CD4-positive, alpha-beta T cell (primary cell): ENCODE measurements at regions not wholly inside any gene's neighbourhood (a gene's known extent, or its start where the extent isn't known, plus 50 kb on each side); places are given as distances from the start of the nearest gene placed in this dataset.

Experiments used
- ATAC-seq: fragments of 200-7000 bp; cut with Tn5 transposase; one replicate; pipeline ENCODE4 v1.10.0; 2022; ENCODE audit warnings: mild to moderate bottlenecking; ENCODE audit not compliant: poor library complexity
- CTCF ChIA-PET: fragments of 350-600 bp; sonication (Branson Sonifier 250); formaldehyde crosslinking; loops from one replicate; lab custom pipeline; 2021; ENCODE audit warnings: antibody characterized with exemption, inconsistent platforms; lab: Charles Lee
- POLR2A ChIA-PET: fragments of 350-600 bp; sonication (Branson Sonifier 250); formaldehyde crosslinking; loops from one replicate; lab custom pipeline; 2021; ENCODE audit warnings: antibody characterized with exemption, inconsistent platforms; lab: Charles Lee
- DNase-seq, 14 experiments: peaks; one replicate each; pipeline ENCODE4 v3.0.0-alpha.2; 2013 to 2020; ENCODE audit warnings: mixed read lengths in 2 of 14
- H3K27ac ChIP-seq, 2 donors: one replicate each; pipeline versions ENCODE4 v1.5.1 to v1.7.0; 2013; ENCODE audit warnings: low read length in 2 of 2, low read depth in 1 of 2, mild to moderate bottlenecking in 1 of 2
- H3K27me3 ChIP-seq, 2 experiments: 1 replicate in 1 of 2; 2 replicates in 1 of 2; pipeline versions ENCODE4 v1.6.1 to v1.7.0; 2013; ENCODE audit warnings: low read length in 2 of 2, control low read depth in 1 of 2, mild to moderate bottlenecking in 1 of 2, moderate library complexity in 1 of 2; ENCODE audit not compliant: insufficient read depth in 2 of 2, control insufficient read depth in 1 of 2
- H3K36me3 ChIP-seq: one replicate; pipeline ENCODE4 v1.6.1; 2013; ENCODE audit warnings: low read length, control low read depth; ENCODE audit not compliant: insufficient read depth
- H3K4me1 ChIP-seq: one replicate; pipeline ENCODE4 v1.6.1; 2013; ENCODE audit warnings: low read length, control low read depth; ENCODE audit not compliant: insufficient read depth
- H3K4me3 ChIP-seq: one replicate; pipeline ENCODE4 v1.5.1; 2013; ENCODE audit warnings: mild to moderate bottlenecking, low read length, moderate library complexity
- H3K9me3 ChIP-seq, 2 experiments: 1 replicate in 1 of 2; 2 replicates in 1 of 2; pipeline versions ENCODE4 v1.6.1 to v1.7.0; 2013; ENCODE audit warnings: low read length in 2 of 2, mild to moderate bottlenecking in 2 of 2, control low read depth in 1 of 2, moderate library complexity in 1 of 2; ENCODE audit not compliant: control insufficient read depth in 1 of 2, insufficient read depth in 1 of 2
- H3K27ac Mint-ChIP-seq: one replicate; pipeline ENCODE4 v1.8.0; 2020; ENCODE audit warnings: mixed read lengths
- H3K27me3 Mint-ChIP-seq: one replicate; pipeline ENCODE4 v1.8.0; 2021; ENCODE audit warnings: mixed read lengths
- H3K36me3 Mint-ChIP-seq: one replicate; pipeline ENCODE4 v1.8.0; 2021; ENCODE audit warnings: low read depth, mixed read lengths
- H3K4me1 Mint-ChIP-seq: one replicate; pipeline ENCODE4 v1.8.0; 2021; ENCODE audit warnings: low read depth, mixed read lengths
- H3K4me3 Mint-ChIP-seq: one replicate; pipeline ENCODE4 v1.8.0; 2020; ENCODE audit warnings: mild to moderate bottlenecking, mixed read lengths
- H3K9me3 Mint-ChIP-seq: one replicate; pipeline ENCODE4 v1.8.0; 2020; ENCODE audit warnings: mixed read lengths
- intact Hi-C, 2 experiments: fragments of 100-400 bp; cut with DNase I in 1 of 2; cut with micrococcal nuclease in 1 of 2; formaldehyde crosslinking; loops; one replicate each; pipeline versions ENCODE4 v1.15.1 to v1.9.0; 2023 to 2025; cut with DNase I, micrococcal nuclease
- TF ChIP-seq, protein P1 (sequence below): fragments of 200-600 bp; IDR thresholded peaks from one replicate; pipeline ENCODE4 v1.8.0; 2022; ENCODE audit warnings: antibody characterized with exemption, mild to moderate bottlenecking

DNA sequence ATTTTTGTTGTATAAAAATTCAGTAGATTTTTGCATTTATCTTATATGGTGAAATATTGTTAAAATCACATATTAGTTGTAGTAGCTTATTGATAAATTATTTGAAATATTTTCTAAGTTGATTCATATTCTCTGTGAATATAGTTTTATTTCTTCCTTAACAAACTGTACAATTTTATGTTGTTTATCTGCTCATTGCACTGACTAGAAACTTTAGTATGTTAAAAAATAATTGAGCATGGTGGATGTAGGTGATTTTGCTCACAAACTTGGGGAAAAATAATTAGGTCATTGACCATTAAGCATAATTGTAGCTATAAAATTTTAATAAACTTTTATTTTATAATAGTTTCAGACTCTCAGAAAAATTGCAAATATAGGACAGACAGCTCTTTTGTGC lies 1445.3 kb upstream of the MIR17HG start:
- TF ChIP-seq, protein P1, sequence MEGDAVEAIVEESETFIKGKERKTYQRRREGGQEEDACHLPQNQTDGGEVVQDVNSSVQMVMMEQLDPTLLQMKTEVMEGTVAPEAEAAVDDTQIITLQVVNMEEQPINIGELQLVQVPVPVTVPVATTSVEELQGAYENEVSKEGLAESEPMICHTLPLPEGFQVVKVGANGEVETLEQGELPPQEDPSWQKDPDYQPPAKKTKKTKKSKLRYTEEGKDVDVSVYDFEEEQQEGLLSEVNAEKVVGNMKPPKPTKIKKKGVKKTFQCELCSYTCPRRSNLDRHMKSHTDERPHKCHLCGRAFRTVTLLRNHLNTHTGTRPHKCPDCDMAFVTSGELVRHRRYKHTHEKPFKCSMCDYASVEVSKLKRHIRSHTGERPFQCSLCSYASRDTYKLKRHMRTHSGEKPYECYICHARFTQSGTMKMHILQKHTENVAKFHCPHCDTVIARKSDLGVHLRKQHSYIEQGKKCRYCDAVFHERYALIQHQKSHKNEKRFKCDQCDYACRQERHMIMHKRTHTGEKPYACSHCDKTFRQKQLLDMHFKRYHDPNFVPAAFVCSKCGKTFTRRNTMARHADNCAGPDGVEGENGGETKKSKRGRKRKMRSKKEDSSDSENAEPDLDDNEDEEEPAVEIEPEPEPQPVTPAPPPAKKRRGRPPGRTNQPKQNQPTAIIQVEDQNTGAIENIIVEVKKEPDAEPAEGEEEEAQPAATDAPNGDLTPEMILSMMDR = no peak
- Histone ChIP-seq H3K36me3 (no peaks in the 10 kb centered on the region), H3K27ac (no peak overlapping the region), H3K27me3 (no peaks in the 10 kb centered on the region), H3K4me1 (no peaks in the 10 kb centered on the region), H3K4me3 (no peak overlapping the region), H3K9me3 (peaks cover 0 to 4% of the 10 kb centered on the region in 2 experiments)
- no peak for DNase-seq
- H3K27me3 Mint-ChIP-seq = no peaks in the 10 kb centered on the region
- no peak overlapping the region for H3K27ac Mint-ChIP-seq
- no peak overlapping the region for H3K4me3 Mint-ChIP-seq
- intact Hi-C loops = no loop called here
- H3K9me3 Mint-ChIP-seq = peaks cover 2% of the 10 kb centered on the region
- H3K36me3 Mint-ChIP-seq = no peaks in the 10 kb centered on the region
- CTCF ChIA-PET = no interaction called here
- ATAC-seq = no peak
- no peaks in the 10 kb centered on the region for H3K4me1 Mint-ChIP-seq
- POLR2A ChIA-PET = no interaction called here

GRCh38 chr13:89903115-89903514 lies 1444.4 kb upstream of the MIR17HG start:
- no peak overlapping the region for H3K27ac ChIP-seq
- ChIA-PET CTCF (no interaction called here), POLR2A (no interaction called here)
- intact Hi-C loops = no loop called here
- H3K4me1 ChIP-seq = no peaks in the 10 kb centered on the region
- no peaks in the 10 kb centered on the region for H3K27me3 ChIP-seq
- H3K4me3 ChIP-seq = no peak overlapping the region
- Mint-ChIP-seq H3K9me3 (peaks cover 2% of the 10 kb centered on the region), H3K27me3 (no peaks in the 10 kb centered on the region), H3K27ac (no peak overlapping the region), H3K4me1 (no peaks in the 10 kb centered on the region), H3K36me3 (no peaks in the 10 kb centered on the region), H3K4me3 (no peak overlapping the region)
- TF ChIP-seq, protein P1 = no peak
- H3K36me3 ChIP-seq = no peaks in the 10 kb centered on the region
- no peak for DNase-seq
- peaks cover 0 to 4% of the 10 kb centered on the region in 2 experiments for H3K9me3 ChIP-seq
- no peak for ATAC-seq

DNA sequence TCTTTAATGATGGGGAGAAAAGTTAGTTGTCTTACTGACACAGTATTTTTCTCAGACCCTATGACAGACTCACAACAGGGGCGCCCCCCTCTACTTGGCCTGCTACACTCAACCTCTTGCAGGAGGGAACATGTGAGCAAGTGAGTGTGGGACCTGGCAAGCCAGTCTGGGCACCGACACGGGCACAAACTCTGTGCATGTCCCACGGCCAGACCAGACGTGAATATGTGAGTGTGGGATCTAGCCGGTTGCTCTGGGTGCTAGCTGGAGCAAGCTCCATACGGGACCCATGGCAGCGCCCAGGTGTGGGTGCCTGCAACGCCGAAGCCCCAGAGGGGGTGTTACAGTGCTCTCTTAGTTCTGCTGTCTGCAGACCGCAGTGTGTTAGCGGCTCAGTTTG lies 1437.3 kb upstream of the MIR17HG start:
- DNase-seq = no peak
- intact Hi-C loops = no loop called here
- no peak overlapping the region for H3K4me3 Mint-ChIP-seq

More for the DNA sequence above, 1437.3 kb upstream of the MIR17HG start:
- H3K9me3 ChIP-seq = peaks cover 0 to 5% of the 10 kb centered on the region in 2 experiments
- CTCF ChIA-PET = no interaction called here
- H3K4me3 ChIP-seq = no peak overlapping the region
- Mint-ChIP-seq H3K9me3 (peaks cover 2% of the 10 kb centered on the region), H3K36me3 (no peaks in the 10 kb centered on the region), H3K27ac (no peak overlapping the region), H3K4me1 (no peaks in the 10 kb centered on the region), H3K27me3 (no peaks in the 10 kb centered on the region)
- no peaks in the 10 kb centered on the region for H3K4me1 ChIP-seq
- H3K27ac ChIP-seq = no peak overlapping the region
- H3K36me3 ChIP-seq = no peaks in the 10 kb centered on the region
- H3K27me3 ChIP-seq = no peaks in the 10 kb centered on the region
- POLR2A ChIA-PET = no interaction called here
- TF ChIP-seq, protein P1 = no peak
- no peak for ATAC-seq
